ENCODE measurements at regions not wholly inside any gene's neighbourhood (a gene's known extent, or its start where the extent isn't known, plus 50 kb on each side); places are given as distances from the start of the nearest gene placed in this dataset.

- Histone ChIP-seq H3K27me3 (ENCODE audit: insufficient read depth, poor library complexity, severe bottlenecking) (no peaks in the 10 kb centered on the region), H3K4me3 (replicated peaks; ENCODE audit: insufficient read depth, low read length) (no peak overlapping the region), H3K27ac (replicated peaks) (no peak overlapping the region)
- TF ChIP-seq, protein P1, sequence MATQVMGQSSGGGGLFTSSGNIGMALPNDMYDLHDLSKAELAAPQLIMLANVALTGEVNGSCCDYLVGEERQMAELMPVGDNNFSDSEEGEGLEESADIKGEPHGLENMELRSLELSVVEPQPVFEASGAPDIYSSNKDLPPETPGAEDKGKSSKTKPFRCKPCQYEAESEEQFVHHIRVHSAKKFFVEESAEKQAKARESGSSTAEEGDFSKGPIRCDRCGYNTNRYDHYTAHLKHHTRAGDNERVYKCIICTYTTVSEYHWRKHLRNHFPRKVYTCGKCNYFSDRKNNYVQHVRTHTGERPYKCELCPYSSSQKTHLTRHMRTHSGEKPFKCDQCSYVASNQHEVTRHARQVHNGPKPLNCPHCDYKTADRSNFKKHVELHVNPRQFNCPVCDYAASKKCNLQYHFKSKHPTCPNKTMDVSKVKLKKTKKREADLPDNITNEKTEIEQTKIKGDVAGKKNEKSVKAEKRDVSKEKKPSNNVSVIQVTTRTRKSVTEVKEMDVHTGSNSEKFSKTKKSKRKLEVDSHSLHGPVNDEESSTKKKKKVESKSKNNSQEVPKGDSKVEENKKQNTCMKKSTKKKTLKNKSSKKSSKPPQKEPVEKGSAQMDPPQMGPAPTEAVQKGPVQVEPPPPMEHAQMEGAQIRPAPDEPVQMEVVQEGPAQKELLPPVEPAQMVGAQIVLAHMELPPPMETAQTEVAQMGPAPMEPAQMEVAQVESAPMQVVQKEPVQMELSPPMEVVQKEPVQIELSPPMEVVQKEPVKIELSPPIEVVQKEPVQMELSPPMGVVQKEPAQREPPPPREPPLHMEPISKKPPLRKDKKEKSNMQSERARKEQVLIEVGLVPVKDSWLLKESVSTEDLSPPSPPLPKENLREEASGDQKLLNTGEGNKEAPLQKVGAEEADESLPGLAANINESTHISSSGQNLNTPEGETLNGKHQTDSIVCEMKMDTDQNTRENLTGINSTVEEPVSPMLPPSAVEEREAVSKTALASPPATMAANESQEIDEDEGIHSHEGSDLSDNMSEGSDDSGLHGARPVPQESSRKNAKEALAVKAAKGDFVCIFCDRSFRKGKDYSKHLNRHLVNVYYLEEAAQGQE (IDR thresholded peaks at IDR 0.05; ENCODE audit: insufficient replicate concordance, low read depth): no peak
- peak; percentile 77 for TF ChIP-seq CTCF (IDR thresholded peaks at IDR 0.05; ENCODE audit: insufficient read depth, low read length)
- peak in 1 of 2 experiments; percentile 2 for DNase-seq (ENCODE audit: low read depth in 1 of 2, low spot score in 1 of 2)
Observed at GRCh38 chr19:30666301-30666803, 294.2 kb downstream of the ZNF536 start.

DNA sequence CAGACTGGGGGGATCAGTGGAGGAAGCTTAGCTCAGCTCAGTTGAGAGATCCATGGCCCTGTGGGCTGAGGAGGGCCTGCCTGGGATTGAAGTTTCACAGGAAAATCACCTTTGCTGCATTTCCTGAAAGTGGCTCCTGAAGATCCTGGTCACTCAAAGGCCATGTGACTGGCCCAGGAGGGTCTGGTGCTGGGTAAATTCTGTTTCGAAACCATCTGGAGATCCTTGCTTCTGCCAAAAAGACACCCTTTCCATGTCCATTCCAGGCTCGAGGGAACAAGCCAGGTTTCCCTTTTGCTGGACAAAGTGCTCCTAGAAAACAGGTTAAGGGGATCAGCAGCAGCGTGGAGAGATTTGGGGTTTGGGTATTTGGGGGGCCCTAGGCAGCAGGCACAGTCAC, 293.3 kb downstream of the ZNF536 start:
- H3K27ac ChIP-seq (replicated peaks): no peak overlapping the region
- no peak for DNase-seq (ENCODE audit: low read depth in 1 of 2, low spot score in 1 of 2)
- TF ChIP-seq GABPA (IDR thresholded peaks at IDR 0.05; ENCODE audit: low read depth): no peak
- TF ChIP-seq, protein P1 (IDR thresholded peaks at IDR 0.05; ENCODE audit: insufficient replicate concordance, low read depth): no peak
- no peak for TF ChIP-seq SPI1 (IDR thresholded peaks at IDR 0.05; ENCODE audit: borderline replicate concordance, low read depth)
- no peak for TF ChIP-seq POLR2AphosphoS5 (IDR thresholded peaks at IDR 0.05; ENCODE audit: low read depth)
- TF ChIP-seq CTCF (IDR thresholded peaks at IDR 0.05; ENCODE audit: insufficient read depth, low read length): no peak
- no peak overlapping the region for H3K4me3 ChIP-seq (replicated peaks; ENCODE audit: insufficient read depth, low read length)
- no peaks in the 10 kb centered on the region for H3K27me3 ChIP-seq (ENCODE audit: insufficient read depth, poor library complexity, severe bottlenecking)

GRCh38 chr19:30663611-30664174, 291.5 kb downstream of the ZNF536 start:
- Histone ChIP-seq H3K27me3 (ENCODE audit: insufficient read depth, poor library complexity, severe bottlenecking) (no peaks in the 10 kb centered on the region), H3K27ac (replicated peaks) (no peak overlapping the region), H3K4me3 (replicated peaks; ENCODE audit: insufficient read depth, low read length) (no peak overlapping the region)
- TF ChIP-seq CTCF (IDR thresholded peaks at IDR 0.05; ENCODE audit: insufficient read depth, low read length): no peak
- TF ChIP-seq, protein P1 (IDR thresholded peaks at IDR 0.05; ENCODE audit: insufficient replicate concordance, low read depth): no peak
- no peak for TF ChIP-seq POLR2AphosphoS5 (IDR thresholded peaks at IDR 0.05; ENCODE audit: low read depth)
- DNase-seq (ENCODE audit: low read depth in 1 of 2, low spot score in 1 of 2): no peak
